Stimulated activated CD4-positive, alpha-beta T cell treated with anti-CD3 and anti-CD28 coated beads, Interleukin-2, amount 100 ng/mL, for 48 hours (primary cell): ENCODE measurements at regions not wholly inside any gene's neighbourhood (a gene's known extent, or its start where the extent isn't known, plus 50 kb on each side); places are given as distances from the start of the nearest gene placed in this dataset.

Experiments
- DNase-seq, 2 donors: peaks; one replicate each; pipeline ENCODE4 v3.0.0-alpha.2; 2020

DNA sequence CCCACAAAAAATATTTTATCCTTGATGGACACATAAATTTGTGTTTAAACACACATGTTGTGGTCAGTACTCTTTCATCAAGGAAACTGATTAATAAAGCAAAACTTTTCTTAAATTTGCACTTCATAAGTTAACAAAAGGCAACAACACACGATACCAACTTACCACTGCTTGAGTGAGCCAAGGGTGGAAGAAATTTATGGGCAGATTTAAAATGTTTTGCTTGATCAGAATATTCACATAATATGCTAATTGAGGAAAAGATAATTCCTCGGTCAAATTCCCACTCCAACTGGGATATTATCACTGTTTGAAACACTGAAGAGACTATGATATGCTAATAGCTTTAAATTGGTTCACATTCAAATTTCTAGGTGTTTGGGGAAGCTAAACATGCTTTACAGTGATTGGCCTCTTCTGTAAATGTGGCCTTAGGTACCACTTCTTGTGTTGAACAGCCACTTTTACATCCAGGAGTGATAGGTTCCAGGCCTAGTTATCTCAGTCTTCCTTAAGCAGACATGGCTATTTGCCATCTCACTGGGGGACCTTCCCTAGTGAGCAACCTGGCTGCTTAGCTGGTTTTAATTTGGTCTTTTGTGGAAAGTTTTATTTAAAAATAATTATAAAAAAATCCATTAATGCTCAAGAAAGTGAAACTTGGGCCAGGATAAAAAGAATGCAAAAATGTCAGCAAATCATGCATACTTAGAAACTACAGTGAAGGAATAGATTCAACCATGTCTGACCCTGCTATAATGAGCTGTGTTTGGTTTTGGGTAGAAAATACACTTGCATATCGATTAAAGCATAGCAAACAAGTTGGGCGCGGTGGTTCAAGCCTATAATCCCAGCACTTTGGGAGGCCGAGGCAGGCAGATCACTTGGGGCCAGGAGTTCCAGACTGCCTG, 221.2 kb upstream of the MAP3K7 start:
- DNase-seq, result no peak

DNA sequence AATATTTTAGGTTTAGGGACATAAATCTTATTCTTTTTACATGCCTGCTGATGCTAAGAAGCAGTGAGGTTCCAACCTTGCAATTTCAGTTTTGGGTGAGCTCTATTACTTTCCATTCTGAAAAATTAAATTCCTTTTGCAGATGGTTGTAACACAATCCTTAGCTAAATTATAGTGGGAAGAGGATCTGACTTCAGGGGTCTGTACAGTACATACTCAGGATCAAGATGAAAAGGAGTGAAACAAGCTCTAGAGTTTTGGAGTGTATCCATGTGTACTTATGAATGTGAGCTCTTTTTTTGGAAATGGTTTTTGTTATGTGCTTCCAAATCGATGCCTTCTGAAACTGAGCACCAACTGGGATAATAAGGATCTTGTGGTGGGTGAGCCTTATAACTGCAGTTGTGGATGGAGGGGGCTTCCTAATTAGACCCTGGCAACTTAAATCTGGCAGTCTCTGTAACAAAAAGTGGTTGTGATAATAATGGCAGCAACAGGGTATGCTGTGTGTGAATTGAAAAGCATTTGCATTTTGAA, 218.8 kb upstream of the MAP3K7 start:
- no peak for DNase-seq

DNA sequence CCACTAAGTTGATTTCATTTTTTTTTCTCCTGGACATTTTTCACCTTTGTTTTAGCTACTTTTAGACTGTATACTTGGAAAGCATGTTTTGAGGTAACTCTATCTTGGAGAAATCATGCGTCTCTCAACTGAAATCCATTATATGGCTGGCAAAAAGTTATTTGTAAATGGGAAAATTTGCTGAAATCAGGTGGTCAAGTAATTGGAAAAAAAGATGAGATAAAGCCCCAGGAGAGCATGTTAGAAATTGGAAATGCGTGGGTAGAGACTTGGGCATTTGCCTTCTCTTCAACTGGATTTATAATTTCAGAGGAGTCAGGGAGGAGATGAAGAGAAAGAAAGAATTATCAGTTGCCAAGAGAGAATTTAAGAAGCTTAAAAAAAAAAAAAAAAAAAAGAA, 217.1 kb upstream of the MAP3K7 start:
- no peak for DNase-seq

DNA sequence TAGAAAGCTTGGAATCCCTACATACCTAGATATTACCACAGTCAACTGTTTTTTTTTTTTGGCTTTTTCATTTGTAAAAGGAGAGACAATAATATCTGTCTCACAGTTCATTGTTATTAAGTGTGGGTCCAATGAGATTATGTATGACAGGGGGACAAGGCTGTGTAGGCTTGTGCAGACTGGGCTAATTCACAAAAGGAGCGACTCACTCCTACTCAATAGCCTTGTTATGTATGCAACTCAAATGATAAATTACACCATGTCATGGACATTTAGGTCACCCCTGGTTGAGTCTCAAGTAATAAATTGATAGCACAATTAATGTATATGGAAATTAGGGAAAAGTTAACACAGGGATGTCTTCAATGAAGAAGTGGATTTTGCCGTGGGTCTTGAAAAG, 208.2 kb upstream of the MAP3K7 start:
- no peak for DNase-seq

DNA sequence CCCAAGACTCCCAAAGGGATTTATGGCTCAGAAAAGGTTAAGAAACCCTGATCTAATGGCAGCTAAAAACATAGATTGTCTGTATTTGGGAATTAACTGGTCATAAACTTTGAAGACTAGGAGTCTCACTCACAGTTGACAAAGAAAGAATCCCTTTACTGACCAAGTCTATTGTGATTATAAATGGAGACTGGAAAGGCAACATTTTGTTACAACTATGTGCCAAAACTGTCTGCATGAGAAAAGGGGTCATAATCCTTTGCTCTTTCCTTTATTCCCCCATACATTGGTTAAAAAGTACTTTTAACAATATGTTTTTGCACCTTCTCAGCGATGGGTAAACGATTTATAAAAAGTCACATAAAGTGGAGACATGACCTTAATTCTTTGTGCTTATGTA, 206.9 kb upstream of the MAP3K7 start:
- no peak for DNase-seq

DNA sequence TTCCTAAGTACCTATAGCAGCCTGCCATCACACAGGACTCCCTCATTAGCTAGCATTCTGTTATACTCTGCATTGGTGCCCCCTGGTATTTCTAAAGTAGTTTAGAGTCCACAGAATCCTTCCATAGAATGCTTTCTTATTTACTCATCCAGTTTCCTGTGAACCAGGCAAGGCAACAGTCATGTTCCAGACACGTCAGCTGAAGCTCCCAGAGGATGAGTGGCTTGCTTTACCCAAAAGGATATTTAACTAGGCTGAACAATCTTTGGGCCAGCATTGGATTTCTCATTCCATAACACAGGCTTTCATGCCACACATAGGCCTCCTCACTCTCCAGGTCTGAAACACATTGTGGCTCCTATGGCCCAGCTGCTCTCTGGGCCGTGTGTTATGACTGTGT, 203.8 kb upstream of the MAP3K7 start:
- no peak for DNase-seq

DNA sequence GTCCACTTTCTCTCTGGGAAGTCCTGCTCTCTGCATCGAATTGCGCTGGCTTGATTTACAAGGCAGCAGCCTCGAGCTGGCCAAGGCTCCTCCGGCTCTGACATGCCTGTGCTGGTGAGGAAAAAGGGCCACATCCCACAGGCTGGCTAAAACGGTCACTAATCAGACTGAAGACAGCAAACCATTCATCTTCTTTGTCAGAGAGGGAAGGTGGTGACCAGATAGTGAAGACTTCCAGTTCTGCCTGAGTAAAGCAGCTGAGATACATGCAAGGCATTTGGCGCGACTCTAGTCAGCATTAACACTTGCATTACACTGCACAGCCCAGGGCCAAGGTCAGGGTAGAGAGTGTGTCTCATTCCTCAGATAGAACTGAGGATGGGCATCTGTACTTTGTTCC, 203.2 kb upstream of the MAP3K7 start:
- no peak for DNase-seq

DNA sequence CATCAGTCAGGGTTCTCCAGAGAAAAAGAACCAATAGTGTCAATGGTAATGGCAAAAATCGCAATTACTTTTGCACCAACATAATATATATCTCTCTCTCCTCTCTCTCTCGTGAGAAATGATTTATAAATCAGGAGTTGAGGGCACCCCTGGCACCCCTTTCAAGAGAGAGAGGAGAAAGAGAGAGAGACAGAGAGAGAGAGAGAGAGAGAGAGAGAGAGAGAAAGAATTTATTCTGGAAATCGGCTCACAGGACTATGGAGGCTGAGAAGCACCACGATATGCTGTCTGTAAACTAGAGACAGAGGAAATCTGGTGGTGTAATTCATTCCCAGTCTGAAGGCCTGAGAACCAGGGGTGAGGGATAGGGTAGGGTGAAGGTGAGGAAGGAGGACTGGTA, 201.9 kb upstream of the MAP3K7 start:
- no peak for DNase-seq

DNA sequence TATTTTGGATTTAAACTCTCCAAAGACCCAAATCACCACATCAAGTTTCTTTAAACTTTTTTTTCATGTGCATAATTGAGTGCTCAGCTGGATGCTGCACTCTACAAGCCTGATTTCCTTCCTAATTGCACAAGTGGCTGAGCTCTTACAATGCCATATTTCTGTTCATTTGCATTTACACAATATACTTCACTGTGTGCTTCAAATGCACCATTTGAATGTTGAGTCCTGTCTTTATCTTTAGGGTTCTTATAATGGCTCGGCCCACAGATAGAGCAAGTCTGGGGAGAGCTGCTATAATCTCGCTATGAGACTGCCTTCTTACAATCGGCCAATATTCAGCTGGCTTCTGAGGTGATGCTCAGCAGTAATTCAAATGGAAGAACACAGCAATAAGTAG, 200.6 kb upstream of the MAP3K7 start:
- DNase-seq, result no peak

DNA sequence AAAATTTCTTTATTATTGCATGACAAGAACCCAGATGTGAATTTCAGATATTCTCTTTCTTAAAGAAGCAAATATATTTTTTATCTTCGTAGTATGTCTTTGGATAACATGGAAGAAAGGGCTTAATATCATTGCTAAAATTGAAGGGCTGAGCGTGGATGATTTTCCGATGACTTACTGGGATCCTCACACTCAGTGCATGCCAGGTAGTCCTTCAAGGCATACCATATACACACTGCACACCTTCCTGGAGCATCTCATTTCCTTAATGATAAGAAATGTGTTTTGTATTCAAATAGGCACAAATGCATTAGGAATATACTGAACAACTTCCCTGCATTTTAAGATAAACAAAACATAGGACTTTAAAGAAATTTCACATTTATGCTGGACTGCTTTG, 193.9 kb upstream of the MAP3K7 start:
- DNase-seq, result no peak

DNA sequence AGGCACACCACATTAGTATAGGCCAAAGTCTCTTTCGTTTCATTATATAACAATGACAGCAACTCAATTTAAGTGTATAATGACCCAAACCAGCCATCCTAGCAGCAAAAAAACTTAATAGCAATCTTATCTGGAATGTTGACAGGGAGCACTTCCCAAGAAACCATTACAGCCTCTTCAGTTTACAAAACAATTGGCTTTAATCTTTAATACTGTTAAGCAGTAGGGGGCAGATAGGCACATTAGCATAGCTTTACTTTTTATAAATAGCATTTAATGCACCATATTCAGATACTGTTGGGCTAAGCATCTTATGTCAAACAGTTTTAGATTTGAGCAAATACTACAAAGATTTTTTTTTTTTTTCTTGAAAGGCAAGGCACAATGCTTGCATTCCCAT, 193.3 kb upstream of the MAP3K7 start:
- DNase-seq, result no peak

DNA sequence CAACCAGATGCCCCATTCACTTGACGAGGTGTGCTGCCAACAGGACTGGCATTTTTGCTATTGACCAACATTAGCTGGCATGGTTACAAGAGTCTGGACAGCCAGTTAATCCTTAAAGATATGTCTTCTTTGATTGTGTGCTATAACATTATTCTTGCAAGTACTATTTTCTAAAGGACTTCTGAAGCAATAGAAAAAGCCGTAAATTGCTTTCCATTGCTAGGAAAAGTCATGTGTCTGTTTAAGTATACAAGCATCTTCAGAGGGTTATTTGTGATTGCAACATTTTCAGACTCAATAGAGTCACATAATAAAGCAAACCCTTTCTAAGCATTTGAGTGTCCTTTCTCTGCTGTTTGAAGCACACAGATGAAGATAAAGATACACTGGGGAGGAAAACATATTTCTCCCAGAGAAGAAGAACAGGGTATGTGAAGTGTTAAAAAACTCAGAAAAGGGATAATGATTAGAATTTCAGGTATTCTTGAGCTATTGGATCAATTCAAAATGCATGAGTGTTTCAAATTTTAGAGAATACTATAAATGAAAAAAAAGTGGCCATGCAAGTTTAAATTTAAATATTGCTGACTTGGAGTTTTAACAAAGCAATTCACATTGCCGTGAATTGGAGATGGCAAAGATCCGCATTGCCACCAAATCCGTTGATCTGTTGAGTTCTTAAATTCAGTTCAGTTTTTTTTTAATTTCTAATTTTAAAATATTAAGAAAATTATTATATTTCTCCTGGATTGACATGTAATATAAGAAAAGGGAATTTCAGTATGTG, 191.7 kb upstream of the MAP3K7 start:
- no peak for DNase-seq

DNA sequence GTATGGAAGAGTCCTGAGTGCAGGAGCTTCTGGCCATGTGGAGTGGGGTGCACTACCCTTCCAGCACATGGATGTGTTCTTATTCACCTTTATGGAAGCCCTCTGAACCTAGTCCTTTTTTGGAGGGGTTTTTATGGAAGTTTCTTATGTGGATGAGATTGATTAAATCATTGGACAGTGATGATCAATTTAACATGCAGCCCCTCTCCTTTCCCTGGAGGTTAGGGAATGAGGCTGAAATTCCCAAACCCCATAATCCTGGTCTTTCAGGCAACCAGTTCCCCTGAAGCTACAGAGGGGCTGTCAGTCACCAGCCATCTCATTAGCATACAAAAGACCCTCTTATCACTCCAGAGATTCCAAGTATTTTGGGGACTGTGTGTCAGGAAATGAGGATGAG, 183.9 kb upstream of the MAP3K7 start:
- no peak for DNase-seq

DNA sequence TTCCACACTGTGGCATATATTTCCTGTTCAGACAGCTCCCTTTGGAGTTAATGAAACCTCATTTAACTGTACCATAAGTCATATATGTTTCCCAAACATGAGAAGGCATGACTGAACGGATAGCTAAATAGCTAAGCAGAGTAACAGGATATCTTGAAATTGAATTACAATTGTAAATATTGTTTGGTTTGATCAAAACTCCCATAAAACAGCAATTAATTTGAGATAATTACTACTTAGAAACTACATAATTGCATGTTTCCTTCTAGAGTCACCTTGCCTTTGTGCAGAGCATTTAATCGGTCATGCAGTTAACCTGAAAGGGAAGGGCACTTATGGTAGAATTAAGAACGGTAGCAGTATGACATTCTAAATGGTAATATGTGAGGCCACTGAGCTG, 179.0 kb upstream of the MAP3K7 start:
- no peak for DNase-seq

DNA sequence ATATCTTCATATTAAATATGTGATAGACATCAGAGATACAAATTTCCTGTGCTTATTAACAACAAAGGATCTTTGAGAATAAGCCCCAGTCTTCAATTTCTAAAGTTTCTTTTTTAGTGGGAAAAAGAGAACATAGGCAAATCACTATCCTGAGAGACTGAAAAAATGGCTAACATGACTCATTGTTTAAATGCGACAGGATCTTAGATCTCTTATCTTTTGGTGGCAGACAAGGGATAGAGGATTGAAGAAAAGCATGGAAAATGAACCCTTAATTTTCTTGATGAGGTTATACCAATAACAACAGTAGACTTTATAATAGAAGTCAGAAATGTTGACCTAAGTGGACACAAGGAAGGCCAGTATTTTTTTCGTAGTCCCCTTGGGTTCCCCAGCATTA, 178.6 kb upstream of the MAP3K7 start:
- DNase-seq, result no peak

DNA sequence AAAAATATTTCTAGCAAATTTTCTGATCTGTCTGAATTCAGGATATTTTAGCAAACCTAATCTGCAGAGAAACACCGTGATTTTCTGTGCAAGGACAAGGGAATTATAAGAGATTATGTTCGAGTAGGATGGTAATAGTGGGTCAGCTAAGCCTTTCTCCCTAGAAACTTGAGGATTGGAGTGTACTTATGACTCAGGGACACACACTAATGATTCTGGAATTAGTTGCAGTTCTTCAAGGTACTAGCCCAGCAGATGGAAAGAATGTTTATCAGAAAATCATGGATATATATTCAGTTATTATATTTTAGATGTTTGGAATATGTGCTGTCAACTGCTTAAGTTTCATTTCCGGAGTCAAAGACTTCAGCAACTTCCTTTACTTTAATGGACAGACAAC, 177.1 kb upstream of the MAP3K7 start:
- DNase-seq, result no peak

DNA sequence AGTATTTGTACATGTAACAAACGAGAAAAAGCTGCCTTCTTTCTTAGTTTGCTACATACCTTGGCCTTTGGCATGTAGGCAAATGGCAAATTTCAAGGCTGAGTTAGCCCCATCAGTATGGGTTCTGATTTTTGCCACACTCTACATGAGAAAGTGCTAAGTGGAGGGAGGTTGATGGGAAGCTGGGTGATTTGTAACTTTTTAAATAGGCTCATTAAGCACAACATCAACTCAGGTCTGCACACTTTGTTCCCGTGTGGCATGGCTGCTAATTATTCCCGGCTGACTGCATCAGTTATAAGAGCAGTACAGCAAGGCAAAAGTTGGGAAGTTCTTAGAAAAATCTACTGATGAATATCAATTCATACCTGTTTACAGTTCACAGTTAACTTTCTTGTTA, 172.8 kb upstream of the MAP3K7 start:
- DNase-seq, result no peak

DNA sequence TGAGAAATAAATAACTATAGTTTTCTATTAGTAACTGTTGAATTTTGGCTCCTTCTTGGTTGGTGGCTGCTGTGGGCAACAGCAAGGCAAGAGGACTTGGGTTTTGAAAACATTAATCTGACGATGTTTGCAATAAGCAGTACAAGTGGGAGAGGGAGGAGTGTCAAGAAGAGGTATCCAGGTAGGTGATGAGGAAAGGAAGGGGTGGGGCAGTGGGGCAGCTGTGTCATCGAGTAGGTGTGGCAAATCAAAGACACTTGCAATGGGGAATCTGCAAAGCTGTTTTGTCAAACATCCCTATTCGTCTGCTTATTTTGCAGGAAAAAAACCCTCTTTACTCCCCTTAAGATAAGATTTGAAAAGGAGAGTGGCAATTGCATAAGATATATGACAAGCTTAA, 171.9 kb upstream of the MAP3K7 start:
- DNase-seq, result no peak

DNA sequence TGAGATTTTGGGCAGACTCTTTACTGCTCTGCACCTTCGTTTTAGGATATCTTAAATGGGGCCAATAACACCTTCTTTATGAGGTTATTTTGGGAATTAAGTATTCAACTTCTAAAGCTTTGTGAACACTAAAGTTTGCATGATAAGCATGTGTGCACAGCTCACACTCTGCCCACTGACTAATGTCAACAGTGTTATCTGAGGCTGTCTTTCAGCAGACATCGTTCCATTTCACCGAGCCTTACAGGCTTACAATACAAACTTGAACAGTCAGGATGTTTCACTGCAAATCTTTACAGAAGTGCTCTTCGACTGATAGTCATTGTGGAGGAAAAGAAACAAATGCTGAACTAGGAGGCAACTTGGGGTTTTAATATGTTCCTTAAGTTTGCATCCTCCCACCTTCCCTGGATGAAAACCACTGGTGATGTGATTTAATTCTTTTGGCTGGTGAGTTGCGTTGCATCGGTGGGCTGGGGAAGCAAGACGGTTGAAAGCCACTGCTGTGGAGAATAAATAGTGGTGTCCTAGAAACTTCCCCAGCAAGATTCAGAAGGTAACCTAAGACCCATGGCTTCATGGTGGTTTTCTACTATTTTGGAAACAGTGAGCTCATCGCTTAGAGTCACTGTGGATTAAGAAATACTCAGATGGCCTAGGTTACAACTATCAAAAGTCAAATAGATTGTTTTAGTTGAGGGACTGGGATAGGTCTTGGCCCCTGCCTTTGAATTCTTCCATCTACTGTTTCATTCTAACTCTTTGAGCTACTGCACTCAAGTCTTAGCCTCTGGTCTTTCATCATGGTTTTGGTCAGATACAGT, 167.2 kb upstream of the MAP3K7 start:
- DNase-seq, result no peak

DNA sequence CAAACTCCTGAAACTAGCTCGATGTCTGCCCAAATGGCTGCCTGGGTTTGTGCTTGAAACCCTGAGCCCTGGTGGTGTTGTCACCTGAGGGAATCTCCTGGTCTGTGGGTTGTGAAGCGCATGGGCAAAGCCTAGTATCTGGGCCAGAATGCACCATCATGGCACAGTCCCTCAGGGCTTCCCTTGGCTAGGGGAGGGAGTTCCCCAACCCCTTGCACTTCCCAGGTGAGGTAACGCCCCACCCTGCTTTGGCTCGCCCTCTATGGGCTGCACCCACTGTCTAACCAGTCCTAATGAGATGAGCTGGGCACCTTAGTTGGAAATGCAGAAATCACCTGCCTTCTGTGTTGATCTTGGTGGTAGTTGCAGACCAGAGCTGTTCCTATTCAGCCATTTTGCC, 152.9 kb upstream of the MAP3K7 start:
- no peak for DNase-seq

DNA sequence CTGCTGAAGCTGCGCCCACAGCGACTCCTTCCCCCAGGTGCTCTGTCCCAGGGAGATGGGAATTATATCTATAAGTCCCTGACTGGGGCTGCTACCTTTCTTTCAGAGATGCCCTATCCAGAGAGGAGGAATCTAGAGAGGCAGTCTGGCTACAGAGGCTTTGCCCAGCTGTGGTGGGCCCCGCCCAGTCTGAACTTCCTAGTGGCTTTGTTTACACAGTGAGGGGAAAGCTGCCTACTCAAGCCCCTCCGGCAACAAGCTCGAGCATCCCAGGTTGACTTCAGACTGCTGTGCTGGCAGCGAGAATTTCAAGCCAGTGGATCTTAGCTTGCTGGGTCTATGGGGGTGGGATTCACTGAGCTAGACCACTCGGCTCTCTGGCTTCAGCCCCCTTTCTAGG, 152.5 kb upstream of the MAP3K7 start:
- no peak for DNase-seq

DNA sequence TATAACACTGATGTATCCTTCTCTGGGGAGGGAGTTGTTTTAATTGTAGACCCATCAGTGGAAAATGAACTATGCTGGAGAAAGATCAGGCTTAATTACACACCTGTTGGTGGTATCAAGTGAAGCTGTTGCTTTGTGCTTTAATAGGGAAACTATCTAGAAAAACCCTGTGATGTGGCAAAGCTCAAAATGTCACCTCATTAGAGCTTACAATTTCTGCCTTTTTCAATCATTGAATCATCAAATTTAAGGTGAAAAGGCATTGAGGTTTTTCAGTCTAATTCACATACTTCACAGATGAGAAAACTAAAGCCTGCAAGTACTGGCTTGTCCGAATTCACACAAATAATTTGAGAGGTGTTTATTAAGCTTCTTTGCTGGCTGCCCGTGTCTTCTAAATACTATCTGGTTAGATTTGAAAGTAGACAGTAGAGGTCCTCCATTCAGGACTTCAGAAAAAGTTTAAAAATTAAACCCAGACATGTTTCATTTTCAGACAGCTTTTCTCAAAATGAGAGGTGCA, 143.3 kb upstream of the MAP3K7 start:
- DNase-seq, result no peak

DNA sequence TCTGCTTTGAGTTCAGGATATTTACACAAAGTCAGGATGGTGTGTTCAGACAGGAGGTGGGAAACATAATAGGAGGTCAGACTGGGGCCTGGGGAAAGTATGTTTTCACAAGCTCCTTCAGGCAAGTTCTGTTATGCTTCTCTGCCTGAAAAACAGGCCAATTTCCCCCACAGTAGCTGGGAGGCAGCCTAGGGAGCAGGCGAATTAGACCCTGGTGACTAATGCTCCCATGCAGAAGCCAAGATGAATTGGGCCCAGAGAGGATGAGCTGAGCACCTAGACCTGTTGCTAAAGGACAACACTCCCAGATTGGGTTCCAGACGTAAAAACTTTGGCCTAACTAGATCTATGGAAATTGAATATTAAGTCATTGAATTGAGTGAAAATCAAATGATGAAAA, 142.2 kb upstream of the MAP3K7 start:
- no peak for DNase-seq
